Kidney (tissue), 13 donors: ENCODE measurements at regions not wholly inside any gene's neighbourhood (a gene's known extent, or its start where the extent isn't known, plus 50 kb on each side); places are given as distances from the start of the nearest gene placed in this dataset.

Source experiments
- DNase-seq, 5 donors: peaks; one replicate each; pipeline ENCODE4 v3.0.0-alpha.2; 2013 to 2020
- FAIRE-seq: peaks from 2 replicates; lab custom pipeline; 2012; peaks lifted over from hg19 to GRCh38; lab: Jason Lieb, UNC
- H3K27ac ChIP-seq, 2 donors: one replicate each; pipeline ENCODE4 v1.7.0; 2013; ENCODE audit warnings: low read depth in 2 of 2, low read length in 2 of 2, inconsistent platforms in 1 of 2
- H3K27me3 ChIP-seq: one replicate; pipeline ENCODE4 v1.7.1; 2013; ENCODE audit warnings: low read length, inconsistent platforms; ENCODE audit not compliant: control insufficient read depth, insufficient read depth
- H3K36me3 ChIP-seq, 3 donors: one replicate each; pipeline versions ENCODE4 v1.7.0 to v1.7.1; 2013; ENCODE audit warnings: low read length in 3 of 3, control low read depth in 1 of 3, inconsistent platforms in 1 of 3; ENCODE audit not compliant: insufficient read depth in 3 of 3, control insufficient read depth in 2 of 3
- H3K4me1 ChIP-seq, 3 donors: one replicate each; pipeline versions ENCODE4 v1.7.0 to v1.7.1; 2013; ENCODE audit warnings: low read length in 3 of 3, inconsistent platforms in 1 of 3, low read depth in 1 of 3; ENCODE audit not compliant: control insufficient read depth in 2 of 3, insufficient read depth in 2 of 3
- H3K4me3 ChIP-seq, 3 donors: one replicate each; pipeline versions ENCODE4 v1.7.0 to v1.8.1; 2013; ENCODE audit warnings: low read length in 3 of 3, control low read depth in 1 of 3, inconsistent platforms in 1 of 3
- H3K9ac ChIP-seq, 3 donors: one replicate each; pipeline versions ENCODE4 v1.7.0 to v1.7.1; 2013; ENCODE audit warnings: low read length in 3 of 3, control low read depth in 1 of 3, inconsistent platforms in 1 of 3
- H3K9me3 ChIP-seq, 3 donors: one replicate each; pipeline versions ENCODE4 v1.7.0 to v1.7.1; 2013; ENCODE audit warnings: low read length in 3 of 3, control low read depth in 1 of 3, inconsistent platforms in 1 of 3; ENCODE audit not compliant: control insufficient read depth in 2 of 3, insufficient read depth in 1 of 3
- intact Hi-C: fragments of 100-400 bp; cut with DNase I; formaldehyde crosslinking; loops from one replicate; pipeline ENCODE4 v1.11.1; 2022
- TF ChIP-seq, protein P1 (sequence below): IDR thresholded peaks from 3 replicates; pipeline ENCODE4 v1.5.1; 2012; ENCODE audit warnings: mild to moderate bottlenecking, moderate library complexity, borderline replicate concordance; ENCODE audit not compliant: insufficient read depth; ENCODE audit errors: extremely low read depth
- donor health status: control.
- donor health status: control.
- donor health status: control.
- donor health status: control.
- donor health status: control.
- donor health status: DM: yes; HTN: yes; CAD: no.
- donor health status: Normal renal cell carcinoma (clear cell type).

DNA sequence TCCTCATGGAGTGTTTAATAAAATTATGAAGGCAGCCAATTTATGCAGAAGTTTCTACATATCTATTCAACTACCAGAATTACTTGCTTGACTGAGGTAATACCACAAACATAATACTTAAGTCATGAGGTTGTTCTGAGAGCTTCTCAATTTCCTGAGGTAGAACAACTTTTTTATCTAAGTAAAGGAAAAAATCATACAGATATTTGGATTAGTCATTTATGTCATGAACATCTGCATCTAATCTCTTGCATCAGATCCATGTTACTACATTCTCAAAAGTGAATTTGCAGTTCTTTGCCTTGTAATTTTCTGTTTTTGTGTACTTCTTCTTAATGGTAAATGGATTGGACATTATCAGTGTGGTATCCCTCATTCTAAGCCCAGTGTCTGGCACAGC is 60.4 kb upstream of the RGMB start:
- no peaks in the 10 kb centered on the region for H3K36me3 ChIP-seq
- no peak overlapping the region for H3K4me3 ChIP-seq
- H3K9ac ChIP-seq: no peak overlapping the region
- TF ChIP-seq, protein P1, sequence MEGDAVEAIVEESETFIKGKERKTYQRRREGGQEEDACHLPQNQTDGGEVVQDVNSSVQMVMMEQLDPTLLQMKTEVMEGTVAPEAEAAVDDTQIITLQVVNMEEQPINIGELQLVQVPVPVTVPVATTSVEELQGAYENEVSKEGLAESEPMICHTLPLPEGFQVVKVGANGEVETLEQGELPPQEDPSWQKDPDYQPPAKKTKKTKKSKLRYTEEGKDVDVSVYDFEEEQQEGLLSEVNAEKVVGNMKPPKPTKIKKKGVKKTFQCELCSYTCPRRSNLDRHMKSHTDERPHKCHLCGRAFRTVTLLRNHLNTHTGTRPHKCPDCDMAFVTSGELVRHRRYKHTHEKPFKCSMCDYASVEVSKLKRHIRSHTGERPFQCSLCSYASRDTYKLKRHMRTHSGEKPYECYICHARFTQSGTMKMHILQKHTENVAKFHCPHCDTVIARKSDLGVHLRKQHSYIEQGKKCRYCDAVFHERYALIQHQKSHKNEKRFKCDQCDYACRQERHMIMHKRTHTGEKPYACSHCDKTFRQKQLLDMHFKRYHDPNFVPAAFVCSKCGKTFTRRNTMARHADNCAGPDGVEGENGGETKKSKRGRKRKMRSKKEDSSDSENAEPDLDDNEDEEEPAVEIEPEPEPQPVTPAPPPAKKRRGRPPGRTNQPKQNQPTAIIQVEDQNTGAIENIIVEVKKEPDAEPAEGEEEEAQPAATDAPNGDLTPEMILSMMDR: no peak
- DNase-seq (no peak), FAIRE-seq (no peak)
- no peaks in the 10 kb centered on the region for H3K27me3 ChIP-seq
- H3K4me1 ChIP-seq: no peaks in the 10 kb centered on the region
- no peaks in the 10 kb centered on the region for H3K9me3 ChIP-seq
- no peak overlapping the region for H3K27ac ChIP-seq
- intact Hi-C loops: no loop called here

DNA sequence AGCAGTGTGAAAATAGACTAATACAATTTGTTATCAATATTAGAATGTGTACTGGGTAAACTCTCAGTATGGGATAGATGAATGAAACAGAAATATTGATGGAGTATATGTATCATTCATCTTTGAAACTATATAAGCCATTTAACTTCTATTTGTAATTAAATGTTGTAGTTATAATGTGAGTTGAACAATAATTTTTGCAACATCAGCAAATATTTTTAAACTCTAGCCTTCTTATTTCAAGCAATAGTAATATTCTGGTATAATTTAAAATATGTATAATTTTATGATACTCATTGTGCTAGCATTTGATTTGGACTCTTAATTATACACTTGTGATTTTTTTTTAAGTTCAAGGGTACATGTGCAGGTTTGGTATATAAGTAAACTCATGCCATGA is 59.6 kb upstream of the RGMB start:
- FAIRE-seq: no peak

DNA sequence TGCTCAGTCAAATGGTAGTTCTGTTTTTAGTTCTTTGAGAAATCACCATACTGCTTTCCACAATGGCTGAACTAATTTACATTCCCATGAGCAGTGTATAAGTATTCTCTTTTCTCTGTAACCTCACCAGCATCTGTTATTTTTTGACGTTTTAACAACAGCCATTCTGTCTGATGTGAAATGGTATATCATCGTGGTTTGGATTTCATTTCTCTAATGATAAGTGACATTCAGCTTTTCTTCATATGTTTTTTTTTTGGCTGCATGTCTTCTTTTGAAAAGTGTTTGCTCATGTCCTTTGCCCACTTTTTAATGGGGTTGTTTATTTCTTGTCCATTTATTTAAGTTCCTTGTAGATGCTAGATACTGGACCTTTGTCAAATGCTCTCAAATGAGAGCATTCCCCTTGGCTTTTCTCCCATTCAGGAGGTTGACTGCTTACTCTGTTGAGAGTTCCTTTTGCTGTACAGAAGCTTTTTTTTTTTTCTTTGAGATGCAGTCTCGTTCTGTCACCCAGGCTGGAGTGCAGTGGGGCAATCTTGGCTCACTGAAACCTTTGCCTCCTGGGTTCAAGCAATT is 58.7 kb upstream of the RGMB start:
- intact Hi-C loops: no loop called here
- Histone ChIP-seq H3K9ac (no peak overlapping the region), H3K36me3 (no peaks in the 10 kb centered on the region), H3K27ac (no peak overlapping the region), H3K27me3 (no peaks in the 10 kb centered on the region), H3K4me1 (no peaks in the 10 kb centered on the region), H3K4me3 (no peak overlapping the region), H3K9me3 (no peaks in the 10 kb centered on the region)
- DNase-seq (no peak), FAIRE-seq (no peak)
- TF ChIP-seq, protein P1: no peak

More for the DNA sequence above, 59.6 kb upstream of the RGMB start:
- H3K27ac ChIP-seq: no peak overlapping the region
- no peak overlapping the region for H3K9ac ChIP-seq
- no peak overlapping the region for H3K4me3 ChIP-seq
- no peaks in the 10 kb centered on the region for H3K27me3 ChIP-seq
- DNase-seq: no peak
- no peaks in the 10 kb centered on the region for H3K36me3 ChIP-seq
- no peaks in the 10 kb centered on the region for H3K9me3 ChIP-seq
- H3K4me1 ChIP-seq: no peaks in the 10 kb centered on the region
- TF ChIP-seq, protein P1: no peak
- intact Hi-C loops: no loop called here
